H1 (cell line): ENCODE measurements at regions not wholly inside any gene's neighbourhood (a gene's known extent, or its start where the extent isn't known, plus 50 kb on each side); places are given as distances from the start of the nearest gene placed in this dataset.

Source experiments
- CHD1 ChIP-seq: IDR thresholded peaks from 2 replicates; pipeline ENCODE4 v1.6.1; 2012; ENCODE audit warnings: low read depth, low read length, improper control_type of control experiment
- GABPA ChIP-seq: IDR thresholded peaks from 2 replicates; pipeline ENCODE4 v1.6.1; 2011; ENCODE audit warnings: mild to moderate bottlenecking, low read length, moderate library complexity, borderline replicate concordance; ENCODE audit not compliant: insufficient read depth
- KDM5A ChIP-seq: fragments of 200-600 bp; IDR thresholded peaks from 2 replicates; pipeline ENCODE4 v1.7.1; 2012; ENCODE audit warnings: mild to moderate bottlenecking, low read length, inconsistent platforms, mixed read lengths
- SP1 ChIP-seq: IDR thresholded peaks from 2 replicates; pipeline ENCODE4 v1.6.1; 2011; ENCODE audit warnings: low read depth, low read length
- SRF ChIP-seq: IDR thresholded peaks from 2 replicates; pipeline ENCODE4 v1.6.1; 2011; ENCODE audit warnings: mild to moderate bottlenecking, low read depth, low read length, moderate library complexity

DNA sequence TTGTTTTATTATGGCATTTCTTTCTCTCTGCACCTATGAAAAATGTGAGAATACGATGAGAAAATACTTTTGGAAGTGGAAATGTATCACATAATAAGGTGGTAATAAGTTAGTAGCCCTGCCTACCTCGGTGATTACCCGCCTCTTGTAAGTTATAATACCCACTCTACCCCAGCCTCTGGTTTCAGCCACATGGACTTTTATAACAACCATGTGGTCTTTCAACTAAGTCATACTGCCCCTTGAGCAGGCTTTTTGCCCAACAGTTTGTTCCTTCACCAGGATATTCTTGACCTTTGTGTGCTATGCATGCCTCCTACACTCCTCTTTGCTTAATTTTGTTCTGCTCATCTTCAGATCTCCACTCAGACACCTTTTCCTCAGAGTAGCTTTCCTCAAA is 470.6 kb upstream of the ZWINT start (continued):
- TF ChIP-seq SRF = no peak
- TF ChIP-seq SP1 = no peak
- TF ChIP-seq GABPA = no peak
- TF ChIP-seq KDM5A = no peak
- TF ChIP-seq CHD1 = no peak
